ENCODE measurements at regions not wholly inside any gene's neighbourhood (a gene's known extent, or its start where the extent isn't known, plus 50 kb on each side); places are given as distances from the start of the nearest gene placed in this dataset.

- no peak overlapping the region for H3K9ac ChIP-seq (ENCODE audit: low read length)
- no peaks in the 10 kb centered on the region for H3F3A ChIP-seq (ENCODE audit: insufficient read depth, low read length)
- peaks cover 3% of the 10 kb centered on the region; the same call in 1 of the 2 replicates for H3K27me3 ChIP-seq (ENCODE audit: insufficient read depth, low read length)
- H3K4me1 ChIP-seq (ENCODE audit: insufficient read depth, low read length, severe bottlenecking) = no peaks in the 10 kb centered on the region
- H3K27ac ChIP-seq (ENCODE audit: low read depth, low read length, poor library complexity, severe bottlenecking) = no peak overlapping the region
- no peaks in the 10 kb centered on the region for H3K36me3 ChIP-seq (ENCODE audit: insufficient read depth, low read length)
- TF ChIP-seq CTCF (IDR thresholded peaks at IDR 0.05; ENCODE audit: low read length) = no peak
- no peak for TF ChIP-seq EZH2 (IDR thresholded peaks at IDR 0.05; ENCODE audit: borderline replicate concordance, low read length)
- no peaks in the 10 kb centered on the region for H3K9me2 ChIP-seq (ENCODE audit: low read depth, low read length)
- no peaks in the 10 kb centered on the region for H3K9me3 ChIP-seq (ENCODE audit: low read length)
- no peak overlapping the region for H3K4me2 ChIP-seq (ENCODE audit: low read length)
- H3K4me3 ChIP-seq (ENCODE audit: low read depth, low read length, poor library complexity, severe bottlenecking) = no peak overlapping the region
- no peaks in the 10 kb centered on the region for H4K20me1 ChIP-seq (ENCODE audit: insufficient read depth, low read length)
- no peaks in the 10 kb centered on the region for H3K79me2 ChIP-seq (ENCODE audit: insufficient read depth, low read length)
- no peak overlapping the region for H2AFZ ChIP-seq (ENCODE audit: low read length)
Observed at GRCh38 chr5:171714851-171715250, 70.8 kb upstream of the SMIM23 start.

GRCh38 chr5:171715551-171715950 is 70.1 kb upstream of the SMIM23 start:
- Histone ChIP-seq H3F3A (ENCODE audit: insufficient read depth, low read length) (no peaks in the 10 kb centered on the region), H3K27ac (ENCODE audit: low read depth, low read length, poor library complexity, severe bottlenecking) (no peak overlapping the region), H3K9me2 (ENCODE audit: low read depth, low read length) (no peaks in the 10 kb centered on the region), H3K4me3 (ENCODE audit: low read depth, low read length, poor library complexity, severe bottlenecking) (no peak overlapping the region), H3K9ac (ENCODE audit: low read length) (no peak overlapping the region), H3K27me3 (ENCODE audit: insufficient read depth, low read length) (0 out of 2 replicates have a peak, but pooled peaks cover 3% of the 10 kb centered on the region), H3K36me3 (ENCODE audit: insufficient read depth, low read length) (no peaks in the 10 kb centered on the region), H3K79me2 (ENCODE audit: insufficient read depth, low read length) (no peaks in the 10 kb centered on the region), H3K4me2 (ENCODE audit: low read length) (no peak overlapping the region), H3K4me1 (ENCODE audit: insufficient read depth, low read length, severe bottlenecking) (no peaks in the 10 kb centered on the region), H3K9me3 (ENCODE audit: low read length) (no peaks in the 10 kb centered on the region), H4K20me1 (ENCODE audit: insufficient read depth, low read length) (no peaks in the 10 kb centered on the region), H2AFZ (ENCODE audit: low read length) (no peak overlapping the region)
- no peak for TF ChIP-seq EZH2 (IDR thresholded peaks at IDR 0.05; ENCODE audit: borderline replicate concordance, low read length)
- TF ChIP-seq CTCF (IDR thresholded peaks at IDR 0.05; ENCODE audit: low read length) = no peak

DNA sequence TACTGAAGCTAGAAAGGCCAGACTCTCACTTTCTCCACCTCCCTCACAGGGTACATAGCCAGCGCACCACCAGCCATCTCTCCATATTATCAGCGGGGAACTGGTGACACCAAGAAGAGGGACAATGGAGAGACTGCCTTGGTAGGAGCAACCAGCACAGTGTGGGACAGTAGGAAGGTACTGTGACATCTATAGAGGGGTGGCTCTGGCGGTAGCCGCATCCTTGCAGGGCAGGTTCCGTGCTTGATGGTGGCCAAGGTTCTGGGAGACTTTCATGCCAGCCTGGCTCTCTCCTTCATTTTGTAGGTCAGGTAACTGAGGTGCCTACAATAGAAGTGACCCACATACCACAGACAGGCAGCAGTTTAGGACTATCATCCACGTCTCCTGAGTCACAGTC is 65.5 kb upstream of the SMIM23 start:
- Histone ChIP-seq H3K4me3 (ENCODE audit: low read depth, low read length, poor library complexity, severe bottlenecking) (no peak overlapping the region), H3K4me2 (ENCODE audit: low read length) (no peak overlapping the region), H3F3A (ENCODE audit: insufficient read depth, low read length) (no peaks in the 10 kb centered on the region), H3K4me1 (ENCODE audit: insufficient read depth, low read length, severe bottlenecking) (no peaks in the 10 kb centered on the region), H3K79me2 (ENCODE audit: insufficient read depth, low read length) (no peaks in the 10 kb centered on the region), H3K9me3 (ENCODE audit: low read length) (no peaks in the 10 kb centered on the region), H3K27ac (ENCODE audit: low read depth, low read length, poor library complexity, severe bottlenecking) (no peak overlapping the region), H3K36me3 (ENCODE audit: insufficient read depth, low read length) (no peaks in the 10 kb centered on the region), H3K27me3 (ENCODE audit: insufficient read depth, low read length) (no peaks in the 10 kb centered on the region), H2AFZ (ENCODE audit: low read length) (no peak overlapping the region), H3K9me2 (ENCODE audit: low read depth, low read length) (no peaks in the 10 kb centered on the region), H3K9ac (ENCODE audit: low read length) (no peak overlapping the region), H4K20me1 (ENCODE audit: insufficient read depth, low read length) (no peaks in the 10 kb centered on the region)
- TF ChIP-seq CTCF (IDR thresholded peaks at IDR 0.05; ENCODE audit: low read length) = no peak
- no peak for TF ChIP-seq EZH2 (IDR thresholded peaks at IDR 0.05; ENCODE audit: borderline replicate concordance, low read length)
